ENCODE measurements at regions not wholly inside any gene's neighbourhood (a gene's known extent, or its start where the extent isn't known, plus 50 kb on each side); places are given as distances from the start of the nearest gene placed in this dataset.

GRCh38 chr5:54837093-54837492 lies 148.3 kb downstream of the ESM1 start:
- Histone ChIP-seq H3K36me3 (ENCODE audit: control insufficient read depth, insufficient read depth, low read length) (no peaks in the 10 kb centered on the region), H3K4me3 (ENCODE audit: insufficient read depth, low read depth, low read length) (no peak overlapping the region), H3K4me1 (ENCODE audit: control insufficient read depth, insufficient read depth, low read length) (no peaks in the 10 kb centered on the region), H3K27ac (ENCODE audit: insufficient read depth, low read depth, low read length, poor library complexity, severe bottlenecking) (no peak overlapping the region), H3K9me3 (ENCODE audit: control insufficient read depth, low read length) (no peaks in the 10 kb centered on the region), H3K27me3 (ENCODE audit: control insufficient read depth, insufficient read depth, low read length, poor library complexity, severe bottlenecking) (no peaks in the 10 kb centered on the region)
- WGBS, 2 experiments: 96 to 100% methylated on average over 7 of the region's 7 CpGs

GRCh38 chr5:54835647-54836046 lies 149.7 kb downstream of the ESM1 start:
- H3K36me3 ChIP-seq (ENCODE audit: control insufficient read depth, insufficient read depth, low read length): no peaks in the 10 kb centered on the region
- 100% methylated on average over 2 of the region's 2 CpGs; no CpG with 5 or more reads in 1 of the 2 experiments for WGBS, 2 experiments
- no peaks in the 10 kb centered on the region for H3K4me1 ChIP-seq (ENCODE audit: control insufficient read depth, insufficient read depth, low read length)
- no peak overlapping the region for H3K27ac ChIP-seq (ENCODE audit: insufficient read depth, low read depth, low read length, poor library complexity, severe bottlenecking)
- H3K27me3 ChIP-seq (ENCODE audit: control insufficient read depth, insufficient read depth, low read length, poor library complexity, severe bottlenecking): no peaks in the 10 kb centered on the region
- no peak overlapping the region for H3K4me3 ChIP-seq (ENCODE audit: insufficient read depth, low read depth, low read length)
- H3K9me3 ChIP-seq (ENCODE audit: control insufficient read depth, low read length): no peaks in the 10 kb centered on the region

- 79 to 83% methylated on average over 9 of the region's 9 CpGs for WGBS, 2 experiments
- Histone ChIP-seq H3K9me3 (ENCODE audit: control insufficient read depth, low read length) (no peaks in the 10 kb centered on the region), H3K27me3 (ENCODE audit: control insufficient read depth, insufficient read depth, low read length, poor library complexity, severe bottlenecking) (no peaks in the 10 kb centered on the region), H3K4me1 (ENCODE audit: control insufficient read depth, insufficient read depth, low read length) (no peaks in the 10 kb centered on the region), H3K27ac (ENCODE audit: insufficient read depth, low read depth, low read length, poor library complexity, severe bottlenecking) (no peak overlapping the region), H3K4me3 (ENCODE audit: insufficient read depth, low read depth, low read length) (no peak overlapping the region), H3K36me3 (ENCODE audit: control insufficient read depth, insufficient read depth, low read length) (no peaks in the 10 kb centered on the region)
These were observed 151.1 kb downstream of the ESM1 start for GRCh38 chr5:54834121-54834842.

GRCh38 chr5:54833590-54833989 lies 151.8 kb downstream of the ESM1 start:
- 92 to 94% methylated on average over 2 to 3 of the region's 3 CpGs for WGBS, 2 experiments
- no peaks in the 10 kb centered on the region for H3K27me3 ChIP-seq (ENCODE audit: control insufficient read depth, insufficient read depth, low read length, poor library complexity, severe bottlenecking)
- no peak overlapping the region for H3K27ac ChIP-seq (ENCODE audit: insufficient read depth, low read depth, low read length, poor library complexity, severe bottlenecking)
- H3K4me3 ChIP-seq (ENCODE audit: insufficient read depth, low read depth, low read length): no peak overlapping the region
- H3K36me3 ChIP-seq (ENCODE audit: control insufficient read depth, insufficient read depth, low read length): no peaks in the 10 kb centered on the region
- H3K4me1 ChIP-seq (ENCODE audit: control insufficient read depth, insufficient read depth, low read length): no peaks in the 10 kb centered on the region
- H3K9me3 ChIP-seq (ENCODE audit: control insufficient read depth, low read length): no peaks in the 10 kb centered on the region

- Histone ChIP-seq H3K4me3 (ENCODE audit: insufficient read depth, low read depth, low read length) (no peak overlapping the region), H3K4me1 (ENCODE audit: control insufficient read depth, insufficient read depth, low read length) (no peaks in the 10 kb centered on the region)
These were observed 152.5 kb downstream of the ESM1 start for GRCh38 chr5:54832858-54833257.

GRCh38 chr5:54832045-54832444 lies 153.3 kb downstream of the ESM1 start:
- H3K27me3 ChIP-seq (ENCODE audit: control insufficient read depth, insufficient read depth, low read length, poor library complexity, severe bottlenecking): no peaks in the 10 kb centered on the region
- no peaks in the 10 kb centered on the region for H3K9me3 ChIP-seq (ENCODE audit: control insufficient read depth, low read length)
- H3K27ac ChIP-seq (ENCODE audit: insufficient read depth, low read depth, low read length, poor library complexity, severe bottlenecking): no peak overlapping the region
- WGBS, 2 experiments: 85 to 95% methylated on average over 2 of the region's 2 CpGs
- H3K36me3 ChIP-seq (ENCODE audit: control insufficient read depth, insufficient read depth, low read length): no peaks in the 10 kb centered on the region
- H3K4me1 ChIP-seq (ENCODE audit: control insufficient read depth, insufficient read depth, low read length): no peaks in the 10 kb centered on the region
- H3K4me3 ChIP-seq (ENCODE audit: insufficient read depth, low read depth, low read length): no peak overlapping the region

More at GRCh38 chr5:54832858-54833257, 152.5 kb downstream of the ESM1 start:
- H3K27ac ChIP-seq (ENCODE audit: insufficient read depth, low read depth, low read length, poor library complexity, severe bottlenecking): no peak overlapping the region
- no peaks in the 10 kb centered on the region for H3K9me3 ChIP-seq (ENCODE audit: control insufficient read depth, low read length)
- WGBS, 2 experiments: 90 to 94% methylated on average over 5 of the region's 5 CpGs
- no peaks in the 10 kb centered on the region for H3K36me3 ChIP-seq (ENCODE audit: control insufficient read depth, insufficient read depth, low read length)
- H3K27me3 ChIP-seq (ENCODE audit: control insufficient read depth, insufficient read depth, low read length, poor library complexity, severe bottlenecking): no peaks in the 10 kb centered on the region

GRCh38 chr5:54831233-54831632 lies 154.2 kb downstream of the ESM1 start:
- H3K4me1 ChIP-seq (ENCODE audit: control insufficient read depth, insufficient read depth, low read length): no peaks in the 10 kb centered on the region
- no peaks in the 10 kb centered on the region for H3K27me3 ChIP-seq (ENCODE audit: control insufficient read depth, insufficient read depth, low read length, poor library complexity, severe bottlenecking)
- no peaks in the 10 kb centered on the region for H3K36me3 ChIP-seq (ENCODE audit: control insufficient read depth, insufficient read depth, low read length)
- WGBS, 2 experiments: 88 to 92% methylated on average over 4 of the region's 4 CpGs
- no peak overlapping the region for H3K4me3 ChIP-seq (ENCODE audit: insufficient read depth, low read depth, low read length)
- H3K9me3 ChIP-seq (ENCODE audit: control insufficient read depth, low read length): no peaks in the 10 kb centered on the region
- H3K27ac ChIP-seq (ENCODE audit: insufficient read depth, low read depth, low read length, poor library complexity, severe bottlenecking): no peak overlapping the region

GRCh38 chr5:54829676-54830535 lies 155.5 kb downstream of the ESM1 start:
- 94 to 96% methylated on average over 2 to 4 of the region's 4 CpGs for WGBS, 2 experiments

GRCh38 chr5:54829102-54829501 lies 156.3 kb downstream of the ESM1 start:
- H3K36me3 ChIP-seq (ENCODE audit: control insufficient read depth, insufficient read depth, low read length): no peaks in the 10 kb centered on the region
- no peak overlapping the region for H3K27ac ChIP-seq (ENCODE audit: insufficient read depth, low read depth, low read length, poor library complexity, severe bottlenecking)
- no peak overlapping the region for H3K4me3 ChIP-seq (ENCODE audit: insufficient read depth, low read depth, low read length)
- H3K9me3 ChIP-seq (ENCODE audit: control insufficient read depth, low read length): no peaks in the 10 kb centered on the region
- no peaks in the 10 kb centered on the region for H3K4me1 ChIP-seq (ENCODE audit: control insufficient read depth, insufficient read depth, low read length)
- 91 to 95% methylated on average over 8 of the region's 8 CpGs for WGBS, 2 experiments
- H3K27me3 ChIP-seq (ENCODE audit: control insufficient read depth, insufficient read depth, low read length, poor library complexity, severe bottlenecking): no peaks in the 10 kb centered on the region

More at GRCh38 chr5:54829676-54830535, 155.5 kb downstream of the ESM1 start:
- no peaks in the 10 kb centered on the region for H3K9me3 ChIP-seq (ENCODE audit: control insufficient read depth, low read length)
- H3K27ac ChIP-seq (ENCODE audit: insufficient read depth, low read depth, low read length, poor library complexity, severe bottlenecking): no peak overlapping the region
- H3K27me3 ChIP-seq (ENCODE audit: control insufficient read depth, insufficient read depth, low read length, poor library complexity, severe bottlenecking): no peaks in the 10 kb centered on the region
- no peak overlapping the region for H3K4me3 ChIP-seq (ENCODE audit: insufficient read depth, low read depth, low read length)
- no peaks in the 10 kb centered on the region for H3K4me1 ChIP-seq (ENCODE audit: control insufficient read depth, insufficient read depth, low read length)
- H3K36me3 ChIP-seq (ENCODE audit: control insufficient read depth, insufficient read depth, low read length): no peaks in the 10 kb centered on the region

- Histone ChIP-seq H3K36me3 (ENCODE audit: control insufficient read depth, insufficient read depth, low read length) (no peaks in the 10 kb centered on the region), H3K9me3 (ENCODE audit: control insufficient read depth, low read length) (no peaks in the 10 kb centered on the region), H3K4me3 (ENCODE audit: insufficient read depth, low read depth, low read length) (no peak overlapping the region), H3K27me3 (ENCODE audit: control insufficient read depth, insufficient read depth, low read length, poor library complexity, severe bottlenecking) (no peaks in the 10 kb centered on the region), H3K4me1 (ENCODE audit: control insufficient read depth, insufficient read depth, low read length) (no peaks in the 10 kb centered on the region), H3K27ac (ENCODE audit: insufficient read depth, low read depth, low read length, poor library complexity, severe bottlenecking) (no peak overlapping the region)
These were observed 157.2 kb downstream of the ESM1 start for GRCh38 chr5:54828151-54828550.
